Esophagus muscularis mucosa (tissue), 3 donors: ENCODE measurements at regions not wholly inside any gene's neighbourhood (a gene's known extent, or its start where the extent isn't known, plus 50 kb on each side); places are given as distances from the start of the nearest gene placed in this dataset.

ENCODE experiments used
- POLR2A ChIP-seq: fragments of 450-650 bp; IDR thresholded peaks from one replicate; pipeline ENCODE4 v1.6.1; 2017; ENCODE audit warnings: antibody characterized with exemption, moderate library complexity, mild to moderate bottlenecking, low read depth
- POLR2AphosphoS5 ChIP-seq, 2 donors: sonication (generic); formaldehyde crosslinking; IDR thresholded peaks; one replicate each; pipeline ENCODE4 v1.6.1; 2017; ENCODE audit warnings: antibody characterized with exemption in 2 of 2
- TF ChIP-seq, protein P1 (sequence below), 3 experiments: fragments of 200-600 bp in 2 of 3; fragments of 450-650 bp in 1 of 3; sonication (generic) in 2 of 3; IDR thresholded peaks; one replicate each; pipeline ENCODE4 v1.5.1; 2017 to 2019; ENCODE audit warnings: antibody characterized with exemption in 3 of 3, mild to moderate bottlenecking in 2 of 3, moderate library complexity in 1 of 3

DNA sequence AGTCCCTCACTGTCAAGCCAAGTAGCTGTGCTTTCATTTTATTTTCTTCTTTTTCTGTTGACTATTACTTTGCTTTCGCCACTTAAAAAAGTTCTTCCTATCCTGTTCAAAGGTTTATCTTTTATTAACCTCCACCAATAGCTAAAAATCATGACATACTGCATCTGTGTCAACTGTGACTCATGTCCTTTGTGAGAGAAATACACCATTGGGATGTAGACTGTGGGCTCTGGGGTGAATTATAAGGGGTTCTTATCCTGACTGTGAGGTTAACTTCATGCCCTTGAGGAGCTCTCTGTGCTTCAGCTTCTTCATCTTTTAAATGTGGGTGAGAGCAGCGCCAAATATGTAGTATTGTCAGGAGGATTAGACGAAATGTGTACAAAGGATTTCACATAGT is 71.9 kb upstream of the ANKRD30A start:
- TF ChIP-seq, protein P1, sequence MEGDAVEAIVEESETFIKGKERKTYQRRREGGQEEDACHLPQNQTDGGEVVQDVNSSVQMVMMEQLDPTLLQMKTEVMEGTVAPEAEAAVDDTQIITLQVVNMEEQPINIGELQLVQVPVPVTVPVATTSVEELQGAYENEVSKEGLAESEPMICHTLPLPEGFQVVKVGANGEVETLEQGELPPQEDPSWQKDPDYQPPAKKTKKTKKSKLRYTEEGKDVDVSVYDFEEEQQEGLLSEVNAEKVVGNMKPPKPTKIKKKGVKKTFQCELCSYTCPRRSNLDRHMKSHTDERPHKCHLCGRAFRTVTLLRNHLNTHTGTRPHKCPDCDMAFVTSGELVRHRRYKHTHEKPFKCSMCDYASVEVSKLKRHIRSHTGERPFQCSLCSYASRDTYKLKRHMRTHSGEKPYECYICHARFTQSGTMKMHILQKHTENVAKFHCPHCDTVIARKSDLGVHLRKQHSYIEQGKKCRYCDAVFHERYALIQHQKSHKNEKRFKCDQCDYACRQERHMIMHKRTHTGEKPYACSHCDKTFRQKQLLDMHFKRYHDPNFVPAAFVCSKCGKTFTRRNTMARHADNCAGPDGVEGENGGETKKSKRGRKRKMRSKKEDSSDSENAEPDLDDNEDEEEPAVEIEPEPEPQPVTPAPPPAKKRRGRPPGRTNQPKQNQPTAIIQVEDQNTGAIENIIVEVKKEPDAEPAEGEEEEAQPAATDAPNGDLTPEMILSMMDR (IDR thresholded peaks at IDR 0.05) = no peak
- no peak for TF ChIP-seq POLR2A
- no peak for TF ChIP-seq POLR2AphosphoS5 (IDR thresholded peaks at IDR 0.05)
